ENCODE measurements at regions not wholly inside any gene's neighbourhood (a gene's known extent, or its start where the extent isn't known, plus 50 kb on each side); places are given as distances from the start of the nearest gene placed in this dataset.

DNA sequence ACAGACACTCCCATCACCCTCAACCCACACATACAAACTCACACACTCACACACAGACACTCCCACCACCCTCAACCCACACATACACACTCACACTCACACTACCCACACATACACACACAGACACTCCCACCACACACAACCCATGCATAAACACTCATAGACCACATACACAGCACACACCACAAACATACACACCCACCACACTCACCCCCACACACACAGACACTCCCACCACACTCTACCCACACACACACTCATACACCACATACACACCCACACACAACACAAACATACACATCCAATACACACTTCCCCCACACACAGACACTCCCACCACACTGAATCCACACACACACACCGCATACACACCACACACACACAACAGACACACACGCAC lies 521.2 kb downstream of the TCERG1L start:
- TF ChIP-seq, protein P1, sequence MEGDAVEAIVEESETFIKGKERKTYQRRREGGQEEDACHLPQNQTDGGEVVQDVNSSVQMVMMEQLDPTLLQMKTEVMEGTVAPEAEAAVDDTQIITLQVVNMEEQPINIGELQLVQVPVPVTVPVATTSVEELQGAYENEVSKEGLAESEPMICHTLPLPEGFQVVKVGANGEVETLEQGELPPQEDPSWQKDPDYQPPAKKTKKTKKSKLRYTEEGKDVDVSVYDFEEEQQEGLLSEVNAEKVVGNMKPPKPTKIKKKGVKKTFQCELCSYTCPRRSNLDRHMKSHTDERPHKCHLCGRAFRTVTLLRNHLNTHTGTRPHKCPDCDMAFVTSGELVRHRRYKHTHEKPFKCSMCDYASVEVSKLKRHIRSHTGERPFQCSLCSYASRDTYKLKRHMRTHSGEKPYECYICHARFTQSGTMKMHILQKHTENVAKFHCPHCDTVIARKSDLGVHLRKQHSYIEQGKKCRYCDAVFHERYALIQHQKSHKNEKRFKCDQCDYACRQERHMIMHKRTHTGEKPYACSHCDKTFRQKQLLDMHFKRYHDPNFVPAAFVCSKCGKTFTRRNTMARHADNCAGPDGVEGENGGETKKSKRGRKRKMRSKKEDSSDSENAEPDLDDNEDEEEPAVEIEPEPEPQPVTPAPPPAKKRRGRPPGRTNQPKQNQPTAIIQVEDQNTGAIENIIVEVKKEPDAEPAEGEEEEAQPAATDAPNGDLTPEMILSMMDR (conservative IDR thresholded peaks at IDR 0.05 in 1 of 2, IDR thresholded peaks at IDR 0.05 in 1 of 2; ENCODE audit: extremely low read depth in 1 of 2, insufficient read depth in 1 of 2, low read depth in 1 of 2, low read length in 2 of 2) = no peak
- no peak for TF ChIP-seq EZH2 (IDR thresholded peaks at IDR 0.05; ENCODE audit: borderline replicate concordance, low read length)
